Sigmoid colon (tissue), 4 donors: ENCODE measurements at regions not wholly inside any gene's neighbourhood (a gene's known extent, or its start where the extent isn't known, plus 50 kb on each side); places are given as distances from the start of the nearest gene placed in this dataset.

Experiments used
- CTCF ChIP-seq, 4 experiments: fragments of 450-650 bp in 3 of 4; fragments of 200-600 bp in 1 of 4; IDR thresholded peaks; one replicate each; pipeline ENCODE4 v1.5.1; 2016 to 2019; ENCODE audit warnings: antibody characterized with exemption in 4 of 4, mild to moderate bottlenecking in 3 of 4, moderate library complexity in 2 of 4
- POLR2A ChIP-seq, 2 donors: fragments of 450-650 bp; IDR thresholded peaks; one replicate each; pipeline ENCODE4 v1.6.1; 2016; ENCODE audit warnings: antibody characterized with exemption in 2 of 2, mild to moderate bottlenecking in 2 of 2, moderate library complexity in 2 of 2
- POLR2AphosphoS5 ChIP-seq, 4 donors: sonication (generic); formaldehyde crosslinking; IDR thresholded peaks; one replicate each; pipeline ENCODE4 v1.6.1; 2017; ENCODE audit warnings: antibody characterized with exemption in 4 of 4

DNA sequence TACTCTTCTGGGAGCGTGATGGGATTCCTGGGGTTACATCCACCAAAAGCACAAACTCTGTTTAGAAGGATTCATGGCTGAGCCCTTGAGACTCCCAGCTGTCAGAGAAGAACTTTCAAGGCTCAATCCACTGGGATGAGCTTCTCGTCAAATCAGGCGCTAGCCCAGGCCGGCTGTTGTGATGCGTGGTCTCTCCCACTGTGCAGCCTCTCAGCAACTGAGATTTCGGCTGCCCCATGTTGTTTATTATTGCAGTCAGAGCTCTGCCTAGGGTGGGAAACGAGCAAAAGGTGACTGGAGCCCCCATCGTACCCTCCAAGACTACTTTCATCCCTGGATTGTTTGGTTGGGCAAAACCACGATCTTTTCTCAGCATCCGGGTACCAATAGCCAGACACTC, 251.6 kb downstream of the ETS1 start:
- TF ChIP-seq CTCF (IDR thresholded peaks at IDR 0.05) (no peak), POLR2A (IDR thresholded peaks at IDR 0.05) (no peak), POLR2AphosphoS5 (IDR thresholded peaks at IDR 0.05) (no peak)
